ENCODE measurements at regions not wholly inside any gene's neighbourhood (a gene's known extent, or its start where the extent isn't known, plus 50 kb on each side); places are given as distances from the start of the nearest gene placed in this dataset.
"Not testable (repeated sequence)": the region's sequence is repeated elsewhere in the genome, so short reads cannot be mapped to it uniquely, and the experiment has no call there.

DNA sequence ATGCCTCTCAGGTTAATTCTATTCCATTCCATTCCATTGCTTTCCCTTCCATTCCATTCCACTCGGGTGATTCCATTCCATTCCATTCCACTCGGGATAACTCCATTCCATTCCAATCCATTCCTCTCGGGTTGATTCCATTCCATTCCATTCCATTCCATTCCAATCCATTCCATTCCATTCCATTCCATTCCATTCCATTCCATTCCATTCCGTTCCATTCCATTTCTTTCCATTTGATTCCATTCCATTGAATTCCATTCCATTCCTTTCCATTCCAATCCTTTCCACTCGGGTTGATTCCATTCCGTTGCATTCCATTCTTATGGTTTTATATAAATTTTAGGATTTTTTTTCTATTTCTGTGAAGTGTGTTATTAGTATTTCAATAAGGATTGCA is 170.2 kb downstream of the CWH43 start:
- not testable (repeated sequence) for H3K4me3 Mint-ChIP-seq (ENCODE audit: unreplicated experiment); H3K4me1 Mint-ChIP-seq (ENCODE audit: unreplicated experiment); H3K27ac Mint-ChIP-seq (ENCODE audit: unreplicated experiment); H3K27me3 Mint-ChIP-seq (ENCODE audit: unreplicated experiment); H3K36me3 Mint-ChIP-seq (ENCODE audit: unreplicated experiment); DNase-seq (ENCODE audit: extremely low spot score, unreplicated experiment)
- peaks cover 37% of the 10 kb centered on the region for H3K9me3 Mint-ChIP-seq (ENCODE audit: unreplicated experiment)

DNA sequence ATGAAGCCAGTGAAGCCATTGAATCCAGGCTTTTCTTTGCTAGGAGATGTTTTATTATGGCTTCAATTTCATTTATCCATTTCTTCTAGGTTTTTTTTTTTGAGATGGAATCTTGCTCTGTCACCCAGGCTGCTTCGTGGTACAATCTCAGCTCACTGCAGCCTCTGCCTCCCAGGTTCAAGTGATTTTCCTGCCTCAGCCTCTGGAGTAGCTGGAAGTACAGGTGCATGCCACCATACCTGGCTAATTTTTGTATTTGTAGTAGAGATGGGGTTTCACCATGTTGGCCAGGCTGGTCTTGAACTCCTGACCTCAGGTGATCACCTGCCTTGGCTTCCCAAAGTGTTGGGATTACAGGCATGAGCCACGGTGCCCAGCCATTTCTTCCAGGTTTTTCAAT is 171.6 kb downstream of the CWH43 start:
- H3K4me3 Mint-ChIP-seq (ENCODE audit: unreplicated experiment); H3K27ac Mint-ChIP-seq (ENCODE audit: unreplicated experiment); DNase-seq (ENCODE audit: extremely low spot score, unreplicated experiment); H3K36me3 Mint-ChIP-seq (ENCODE audit: unreplicated experiment); H3K4me1 Mint-ChIP-seq (ENCODE audit: unreplicated experiment); H3K27me3 Mint-ChIP-seq (ENCODE audit: unreplicated experiment): not testable (repeated sequence)
- H3K9me3 Mint-ChIP-seq (ENCODE audit: unreplicated experiment): peaks cover 37% of the 10 kb centered on the region

DNA sequence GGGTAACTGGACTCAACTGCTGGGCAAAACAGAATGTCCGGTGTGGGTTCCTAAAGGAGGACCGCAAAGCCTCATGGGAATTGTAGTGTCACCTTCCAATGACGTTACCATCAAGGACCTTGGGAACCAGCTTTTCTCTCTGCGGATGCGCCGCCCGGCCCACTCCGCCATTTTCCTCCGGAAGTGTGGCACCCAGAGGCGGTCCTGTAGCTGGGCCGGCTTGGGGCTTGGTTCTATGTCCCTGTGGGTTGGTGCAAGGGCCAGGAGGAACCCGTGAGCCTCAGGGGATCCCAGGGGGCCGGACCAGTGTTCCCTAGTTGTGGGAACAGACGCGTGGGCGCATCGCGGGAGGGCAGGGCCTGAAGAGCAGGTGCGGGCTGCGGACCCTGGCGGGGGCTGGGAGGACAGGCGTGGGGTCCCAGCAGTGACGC is 175.1 kb downstream of the CWH43 start:
- peak; percentile 85 for DNase-seq (ENCODE audit: extremely low spot score, unreplicated experiment)
- H3K9me3 Mint-ChIP-seq (ENCODE audit: unreplicated experiment): peaks cover 14% of the 10 kb centered on the region
- not testable (repeated sequence) for H3K36me3 Mint-ChIP-seq (ENCODE audit: unreplicated experiment); H3K4me1 Mint-ChIP-seq (ENCODE audit: unreplicated experiment); H3K27me3 Mint-ChIP-seq (ENCODE audit: unreplicated experiment); H3K27ac Mint-ChIP-seq (ENCODE audit: unreplicated experiment); H3K4me3 Mint-ChIP-seq (ENCODE audit: unreplicated experiment)

DNA sequence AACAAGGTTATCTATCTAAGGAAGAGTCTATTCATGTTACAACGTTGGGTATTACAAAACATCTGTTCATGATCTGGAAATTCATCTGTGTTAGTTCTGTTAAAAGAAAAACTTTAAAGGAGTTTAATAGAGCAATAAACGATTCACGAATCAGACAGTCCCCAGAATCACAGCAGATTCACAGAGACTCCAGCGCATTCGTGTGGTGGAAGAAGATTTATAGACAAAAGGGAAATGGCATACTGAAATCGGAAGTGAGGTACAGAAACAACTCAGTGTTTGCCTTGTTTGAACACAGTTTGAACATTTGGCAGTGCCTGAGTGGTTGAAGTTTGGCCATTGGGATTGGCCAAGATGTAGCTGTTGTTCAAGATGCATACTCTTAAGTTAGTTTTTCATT is 178.8 kb downstream of the CWH43 start:
- not testable (repeated sequence) for DNase-seq (ENCODE audit: extremely low spot score, unreplicated experiment); H3K4me1 Mint-ChIP-seq (ENCODE audit: unreplicated experiment); H3K27me3 Mint-ChIP-seq (ENCODE audit: unreplicated experiment); H3K27ac Mint-ChIP-seq (ENCODE audit: unreplicated experiment); H3K36me3 Mint-ChIP-seq (ENCODE audit: unreplicated experiment); H3K4me3 Mint-ChIP-seq (ENCODE audit: unreplicated experiment); H3K9me3 Mint-ChIP-seq (ENCODE audit: unreplicated experiment)

DNA sequence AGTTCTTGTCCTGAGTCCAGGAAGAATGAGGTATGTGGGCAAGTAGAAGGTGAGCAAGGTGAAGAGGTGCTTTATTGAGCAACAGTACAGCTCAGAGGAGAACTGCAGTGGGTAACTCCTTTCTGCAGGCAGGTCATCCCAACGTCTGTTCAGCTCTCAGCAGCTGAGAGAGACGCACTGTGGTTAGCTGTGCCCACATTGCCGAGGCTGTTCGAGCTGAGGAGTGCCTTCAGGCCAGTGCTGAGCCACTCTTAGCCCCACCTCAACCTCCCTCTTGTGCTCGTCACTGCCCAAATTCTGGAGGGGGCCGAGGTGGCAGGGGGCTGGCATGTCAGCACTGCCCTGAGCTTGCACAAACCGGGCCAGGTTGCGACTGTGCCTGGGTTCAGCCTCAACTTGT is 191.8 kb downstream of the CWH43 start:
- H3K4me1 Mint-ChIP-seq (ENCODE audit: unreplicated experiment); DNase-seq (ENCODE audit: extremely low spot score, unreplicated experiment); H3K27me3 Mint-ChIP-seq (ENCODE audit: unreplicated experiment); H3K36me3 Mint-ChIP-seq (ENCODE audit: unreplicated experiment); H3K27ac Mint-ChIP-seq (ENCODE audit: unreplicated experiment); H3K9me3 Mint-ChIP-seq (ENCODE audit: unreplicated experiment); H3K4me3 Mint-ChIP-seq (ENCODE audit: unreplicated experiment): not testable (repeated sequence)

DNA sequence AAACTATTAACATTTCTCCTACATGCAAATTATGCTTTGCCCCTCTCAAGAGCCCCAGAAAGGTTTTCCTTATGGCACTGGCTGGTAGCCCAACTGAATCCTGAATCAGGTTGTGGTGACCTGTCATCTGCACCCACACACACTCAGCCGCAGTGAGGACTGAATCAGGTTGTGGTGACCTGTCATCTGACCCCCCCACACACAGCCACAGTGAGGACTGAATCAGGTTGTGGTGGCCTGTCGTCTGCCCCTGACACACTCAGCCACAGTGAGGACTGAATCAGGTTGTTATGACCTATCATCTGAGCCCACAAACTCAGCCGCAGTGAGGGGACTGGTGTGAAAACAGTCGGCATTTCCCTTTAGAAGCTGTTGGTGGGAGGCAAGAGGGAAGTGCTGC is 195.0 kb downstream of the CWH43 start:
- H3K4me1 Mint-ChIP-seq (ENCODE audit: unreplicated experiment); H3K27ac Mint-ChIP-seq (ENCODE audit: unreplicated experiment); H3K4me3 Mint-ChIP-seq (ENCODE audit: unreplicated experiment); H3K36me3 Mint-ChIP-seq (ENCODE audit: unreplicated experiment); DNase-seq (ENCODE audit: extremely low spot score, unreplicated experiment); H3K27me3 Mint-ChIP-seq (ENCODE audit: unreplicated experiment); H3K9me3 Mint-ChIP-seq (ENCODE audit: unreplicated experiment): not testable (repeated sequence)

DNA sequence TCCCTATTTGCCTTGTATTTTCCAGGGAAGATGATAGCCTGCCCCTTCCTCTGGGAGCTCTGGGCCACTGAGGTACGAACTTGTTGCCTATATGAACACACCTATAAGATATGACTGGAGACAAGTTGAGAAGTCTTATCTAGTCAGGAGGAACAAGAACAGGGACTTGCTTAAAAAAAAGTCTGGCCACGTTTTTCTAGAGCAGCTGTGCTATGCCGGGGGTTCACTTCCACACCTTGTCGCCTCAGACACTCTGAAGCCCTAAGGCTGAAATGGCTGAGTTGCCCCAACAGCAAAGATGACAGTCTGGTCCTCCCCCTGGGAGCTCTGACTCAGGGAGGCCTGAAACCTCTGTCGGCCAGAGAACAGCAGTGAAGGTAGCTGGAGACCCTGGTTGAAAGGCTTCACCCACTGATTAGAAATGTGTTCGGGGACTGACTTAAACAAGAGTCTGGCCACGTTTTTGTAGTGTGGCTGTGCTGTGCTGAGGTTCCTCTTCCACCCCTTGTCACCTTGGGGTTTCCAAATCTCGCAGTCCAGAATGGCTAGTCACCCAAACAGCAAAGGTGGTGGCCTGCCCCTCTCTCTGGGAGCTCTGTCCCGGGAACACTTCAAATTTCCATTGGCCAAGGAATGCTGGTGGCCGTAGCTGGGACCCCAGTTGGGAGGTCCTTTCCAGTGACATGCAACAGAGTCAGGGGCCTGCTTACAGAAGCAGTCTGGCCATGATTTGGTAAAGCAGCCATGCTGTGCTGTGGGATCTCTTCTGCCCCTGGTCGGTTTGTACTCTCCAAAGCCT is 225.5 kb downstream of the CWH43 start:
- not testable (repeated sequence) for H3K4me1 Mint-ChIP-seq (ENCODE audit: unreplicated experiment); DNase-seq (ENCODE audit: extremely low spot score, unreplicated experiment); H3K27me3 Mint-ChIP-seq (ENCODE audit: unreplicated experiment); H3K4me3 Mint-ChIP-seq (ENCODE audit: unreplicated experiment); H3K27ac Mint-ChIP-seq (ENCODE audit: unreplicated experiment); H3K36me3 Mint-ChIP-seq (ENCODE audit: unreplicated experiment)
- H3K9me3 Mint-ChIP-seq (ENCODE audit: unreplicated experiment): peaks cover 41% of the 10 kb centered on the region

DNA sequence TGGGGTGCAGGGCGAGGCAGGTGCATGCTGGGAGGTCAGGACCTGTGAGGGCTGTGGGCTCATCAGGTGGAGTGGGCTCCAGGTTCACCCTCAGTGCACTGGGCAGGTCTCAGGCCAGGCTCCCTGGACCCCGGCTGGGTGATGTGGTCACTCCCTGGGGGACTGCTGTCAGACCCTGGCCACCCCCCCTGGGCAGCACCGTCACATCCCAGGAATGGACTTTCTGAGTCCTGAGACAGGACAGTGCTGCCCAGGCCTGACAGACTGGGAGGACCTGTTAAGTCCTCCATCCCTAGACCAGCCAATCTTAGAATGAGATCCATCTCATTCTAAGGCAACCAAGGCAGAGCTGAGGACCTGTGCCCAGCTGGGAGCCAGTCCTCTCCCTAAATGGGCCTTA is 227.2 kb downstream of the CWH43 start:
- H3K36me3 Mint-ChIP-seq (ENCODE audit: unreplicated experiment); H3K27ac Mint-ChIP-seq (ENCODE audit: unreplicated experiment); H3K27me3 Mint-ChIP-seq (ENCODE audit: unreplicated experiment); DNase-seq (ENCODE audit: extremely low spot score, unreplicated experiment); H3K4me3 Mint-ChIP-seq (ENCODE audit: unreplicated experiment); H3K4me1 Mint-ChIP-seq (ENCODE audit: unreplicated experiment): not testable (repeated sequence)
- peaks cover 56% of the 10 kb centered on the region for H3K9me3 Mint-ChIP-seq (ENCODE audit: unreplicated experiment)

DNA sequence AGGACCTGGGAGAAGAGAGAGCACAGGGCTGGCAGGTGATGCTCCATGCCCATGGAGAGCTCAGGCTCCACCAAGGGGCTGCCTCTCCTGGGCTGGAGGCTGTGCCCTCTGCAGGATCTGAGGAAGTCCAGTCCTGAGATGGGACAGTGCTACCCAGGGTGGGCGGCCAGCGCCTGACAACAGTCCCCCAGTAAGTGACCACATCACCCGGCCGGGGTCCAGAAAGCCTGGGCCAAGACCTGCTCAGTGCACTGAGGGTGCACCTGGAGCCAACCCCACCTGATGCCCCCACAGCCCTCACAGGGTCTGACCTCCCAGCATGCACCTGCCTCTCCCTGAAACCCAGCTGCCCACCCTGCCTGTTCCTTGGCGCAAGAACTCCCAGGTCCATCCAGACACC is 227.7 kb downstream of the CWH43 start:
- not testable (repeated sequence) for H3K27ac Mint-ChIP-seq (ENCODE audit: unreplicated experiment); DNase-seq (ENCODE audit: extremely low spot score, unreplicated experiment); H3K36me3 Mint-ChIP-seq (ENCODE audit: unreplicated experiment); H3K4me1 Mint-ChIP-seq (ENCODE audit: unreplicated experiment); H3K27me3 Mint-ChIP-seq (ENCODE audit: unreplicated experiment); H3K4me3 Mint-ChIP-seq (ENCODE audit: unreplicated experiment)
- peaks cover 54% of the 10 kb centered on the region for H3K9me3 Mint-ChIP-seq (ENCODE audit: unreplicated experiment)

DNA sequence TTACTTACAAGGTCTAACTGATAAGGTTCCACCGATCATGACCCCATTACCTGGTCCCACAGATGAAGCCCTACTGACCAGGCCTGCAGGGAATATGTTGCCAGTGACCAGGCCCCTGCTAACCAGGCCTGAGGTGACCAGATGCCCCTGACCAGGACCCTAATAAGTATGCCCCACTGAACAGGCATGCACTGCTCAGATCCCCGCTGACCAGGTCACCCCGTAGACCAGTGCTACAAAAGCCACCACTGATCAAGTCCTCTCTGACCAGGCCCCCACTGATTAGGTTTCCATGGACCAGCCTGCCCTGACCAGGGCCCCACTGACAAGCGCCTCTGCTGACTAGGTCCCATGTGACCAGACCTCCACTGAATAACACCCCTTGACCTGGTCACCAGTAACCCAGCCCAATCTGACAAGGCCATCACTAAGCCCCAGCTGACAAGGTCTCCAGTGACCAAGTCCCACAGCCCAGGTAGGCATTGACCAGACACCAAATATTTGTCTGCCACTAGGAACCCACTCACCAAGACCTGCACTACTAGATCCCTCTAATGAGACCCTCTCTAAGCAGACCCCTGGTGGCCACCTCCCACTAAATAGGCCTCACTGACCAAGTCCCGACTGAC is 228.5 kb downstream of the CWH43 start:
- H3K4me1 Mint-ChIP-seq (ENCODE audit: unreplicated experiment); H3K4me3 Mint-ChIP-seq (ENCODE audit: unreplicated experiment); H3K27me3 Mint-ChIP-seq (ENCODE audit: unreplicated experiment); H3K27ac Mint-ChIP-seq (ENCODE audit: unreplicated experiment); DNase-seq (ENCODE audit: extremely low spot score, unreplicated experiment); H3K36me3 Mint-ChIP-seq (ENCODE audit: unreplicated experiment): not testable (repeated sequence)
- H3K9me3 Mint-ChIP-seq (ENCODE audit: unreplicated experiment): peaks cover 62% of the 10 kb centered on the region

DNA sequence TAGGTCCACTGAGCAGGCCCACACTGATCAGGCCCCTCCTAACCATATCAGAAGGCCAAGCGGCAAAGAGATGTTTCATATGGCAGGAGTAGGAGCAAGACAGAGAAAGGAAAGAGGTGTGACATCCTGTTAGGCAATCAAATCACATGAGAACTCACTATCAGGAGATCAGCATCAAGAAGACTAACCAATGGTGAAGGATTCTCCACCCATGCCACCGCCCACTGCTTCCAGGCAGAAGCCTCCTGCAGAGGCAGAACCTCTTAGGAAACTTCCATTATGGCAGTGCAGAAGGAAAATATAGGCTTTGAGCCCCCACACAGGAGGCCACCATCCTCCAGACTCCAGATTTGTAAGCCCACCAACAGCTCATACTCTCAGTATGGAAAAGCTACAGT is 229.0 kb downstream of the CWH43 start:
- not testable (repeated sequence) for H3K4me3 Mint-ChIP-seq (ENCODE audit: unreplicated experiment); DNase-seq (ENCODE audit: extremely low spot score, unreplicated experiment); H3K27ac Mint-ChIP-seq (ENCODE audit: unreplicated experiment); H3K27me3 Mint-ChIP-seq (ENCODE audit: unreplicated experiment); H3K36me3 Mint-ChIP-seq (ENCODE audit: unreplicated experiment); H3K4me1 Mint-ChIP-seq (ENCODE audit: unreplicated experiment)
- peaks cover 63% of the 10 kb centered on the region for H3K9me3 Mint-ChIP-seq (ENCODE audit: unreplicated experiment)

DNA sequence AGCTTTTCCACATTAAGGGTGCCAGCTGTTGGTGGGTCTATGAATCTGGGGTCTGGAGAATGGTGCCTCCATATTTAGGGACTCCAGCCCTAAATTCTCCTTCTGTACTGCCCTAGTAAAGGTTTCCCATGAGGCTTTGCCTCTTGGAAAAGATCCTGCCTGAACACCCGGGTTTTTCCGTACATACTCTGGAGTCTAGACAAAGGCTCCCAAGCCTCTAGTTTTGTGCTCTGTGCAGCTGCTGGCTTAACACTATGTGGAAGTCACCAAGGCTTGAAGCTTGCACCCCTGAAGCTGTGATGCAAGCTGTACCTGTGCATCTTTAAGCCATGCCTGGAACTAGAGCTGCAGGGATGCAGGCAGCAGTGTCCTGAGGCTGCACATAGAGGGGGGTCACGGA is 230.5 kb downstream of the CWH43 start:
- H3K27me3 Mint-ChIP-seq (ENCODE audit: unreplicated experiment); H3K4me3 Mint-ChIP-seq (ENCODE audit: unreplicated experiment); H3K27ac Mint-ChIP-seq (ENCODE audit: unreplicated experiment); DNase-seq (ENCODE audit: extremely low spot score, unreplicated experiment); H3K36me3 Mint-ChIP-seq (ENCODE audit: unreplicated experiment); H3K4me1 Mint-ChIP-seq (ENCODE audit: unreplicated experiment): not testable (repeated sequence)
- H3K9me3 Mint-ChIP-seq (ENCODE audit: unreplicated experiment): peaks cover 73% of the 10 kb centered on the region

Data from osteocyte (in vitro differentiated cells).